ENCODE measurements at regions not wholly inside any gene's neighbourhood (a gene's known extent, or its start where the extent isn't known, plus 50 kb on each side); places are given as distances from the start of the nearest gene placed in this dataset.

GRCh38 chr5:117475919-117476318, 901.3 kb upstream of the SEMA6A start:
- Histone ChIP-seq H4K20me1 (ENCODE audit: control insufficient read depth, extremely low read depth, insufficient read depth, low read length) (no peaks in the 10 kb centered on the region), H3K4me2 (ENCODE audit: control insufficient read depth, extremely low read depth, insufficient read depth, low read depth, low read length) (no peak overlapping the region), H3K9me1 (ENCODE audit: control insufficient read depth, extremely low read depth, insufficient read depth, low read length) (no peaks in the 10 kb centered on the region), H3K9me3 (ENCODE audit: control insufficient read depth, low read depth, low read length) (no peaks in the 10 kb centered on the region), H3K79me2 (ENCODE audit: control insufficient read depth, insufficient read depth, low read length) (no peaks in the 10 kb centered on the region), H3K27me3 (ENCODE audit: control insufficient read depth, extremely low read depth, insufficient read depth, low read length) (no peaks in the 10 kb centered on the region), H3K36me3 (ENCODE audit: control insufficient read depth in 2 of 2, extremely low read depth in 1 of 2, insufficient read depth in 2 of 2, low read length in 2 of 2) (no peaks in the 10 kb centered on the region), H3K9ac (ENCODE audit: control insufficient read depth, extremely low read depth, insufficient read depth, low read length) (no peak overlapping the region), H3K4me1 (ENCODE audit: control insufficient read depth, extremely low read depth, insufficient read depth, low read length) (no peaks in the 10 kb centered on the region), H3K4me3 (ENCODE audit: control insufficient read depth in 2 of 3, extremely low read depth in 1 of 3, insufficient read depth in 2 of 3, low read depth in 1 of 3, low read length in 3 of 3) (no peak overlapping the region), H2AFZ (ENCODE audit: control insufficient read depth, low read length) (no peak overlapping the region), H3K27ac (ENCODE audit: control insufficient read depth, insufficient read depth, low read length) (no peak overlapping the region)
- dilution Hi-C loops (cut with MboI; ENCODE audit: extremely low pct_ligation_motif_present, low sequenced_read_pairs): no loop called here
- DNase-seq (ENCODE audit: low read depth, low spot score) (no peak), FAIRE-seq (no peak)
- no peak for TF ChIP-seq CTCF (optimal IDR thresholded peaks at IDR 0.05 in 1 of 3, IDR thresholded peaks at IDR 0.05 in 1 of 3, conservative IDR thresholded peaks at IDR 0.05 in 1 of 3; ENCODE audit: extremely low read depth in 1 of 3, insufficient read depth in 2 of 3, low read length in 3 of 3)
- no peak for TF ChIP-seq EZH2 (IDR thresholded peaks at IDR 0.05; ENCODE audit: low read length)

- no peak overlapping the region for H3K9ac ChIP-seq (ENCODE audit: control insufficient read depth, extremely low read depth, insufficient read depth, low read length)
- no peaks in the 10 kb centered on the region for H3K79me2 ChIP-seq (ENCODE audit: control insufficient read depth, insufficient read depth, low read length)
- no peaks in the 10 kb centered on the region for H3K27me3 ChIP-seq (ENCODE audit: control insufficient read depth, extremely low read depth, insufficient read depth, low read length)
- dilution Hi-C loops (cut with MboI; ENCODE audit: extremely low pct_ligation_motif_present, low sequenced_read_pairs): no loop called here
- no peak overlapping the region for H3K4me3 ChIP-seq (ENCODE audit: control insufficient read depth in 2 of 3, extremely low read depth in 1 of 3, insufficient read depth in 2 of 3, low read depth in 1 of 3, low read length in 3 of 3)
- DNase-seq (ENCODE audit: low read depth, low spot score): no peak
- TF ChIP-seq EZH2 (IDR thresholded peaks at IDR 0.05; ENCODE audit: low read length) (no peak), CTCF (optimal IDR thresholded peaks at IDR 0.05 in 1 of 3, IDR thresholded peaks at IDR 0.05 in 1 of 3, conservative IDR thresholded peaks at IDR 0.05 in 1 of 3; ENCODE audit: extremely low read depth in 1 of 3, insufficient read depth in 2 of 3, low read length in 3 of 3) (no peak)
- no peak for FAIRE-seq
- no peak overlapping the region for H3K27ac ChIP-seq (ENCODE audit: control insufficient read depth, insufficient read depth, low read length)
- H3K4me2 ChIP-seq (ENCODE audit: control insufficient read depth, extremely low read depth, insufficient read depth, low read depth, low read length): no peak overlapping the region
- no peaks in the 10 kb centered on the region for H4K20me1 ChIP-seq (ENCODE audit: control insufficient read depth, extremely low read depth, insufficient read depth, low read length)
- H3K9me3 ChIP-seq (ENCODE audit: control insufficient read depth, low read depth, low read length): no peaks in the 10 kb centered on the region
- H3K36me3 ChIP-seq (ENCODE audit: control insufficient read depth in 2 of 2, extremely low read depth in 1 of 2, insufficient read depth in 2 of 2, low read length in 2 of 2): no peaks in the 10 kb centered on the region
- H3K9me1 ChIP-seq (ENCODE audit: control insufficient read depth, extremely low read depth, insufficient read depth, low read length): no peaks in the 10 kb centered on the region
- H3K4me1 ChIP-seq (ENCODE audit: control insufficient read depth, extremely low read depth, insufficient read depth, low read length): no peaks in the 10 kb centered on the region
- H2AFZ ChIP-seq (ENCODE audit: control insufficient read depth, low read length): no peak overlapping the region
Observed at GRCh38 chr5:117473165-117473564, 898.5 kb upstream of the SEMA6A start.

All from keratinocyte (primary cell).